ENCODE measurements at regions not wholly inside any gene's neighbourhood (a gene's known extent, or its start where the extent isn't known, plus 50 kb on each side); places are given as distances from the start of the nearest gene placed in this dataset.

DNA sequence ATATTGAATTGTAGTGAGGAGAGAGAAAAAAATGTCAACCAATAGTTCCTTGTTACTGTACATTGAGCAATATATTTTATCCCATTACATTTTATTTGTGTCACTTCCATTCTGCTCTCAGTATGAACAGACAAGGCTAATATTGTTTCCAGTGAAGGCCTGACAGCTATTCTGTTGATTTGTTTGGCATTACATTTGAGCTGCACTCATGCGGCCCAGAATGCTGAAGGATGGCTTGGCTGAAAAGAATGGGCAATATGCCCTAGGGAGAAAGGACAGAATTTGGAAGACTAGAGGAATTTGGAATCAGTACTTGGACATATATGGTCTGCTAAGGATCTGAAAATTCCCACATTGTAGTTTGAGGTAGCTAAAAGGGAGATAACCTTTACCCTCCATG, 1294.4 kb downstream of the CDH8 start:
- TF ChIP-seq TAF1 (IDR thresholded peaks at IDR 0.05; ENCODE audit: low read depth) (no peak), CREB1 (IDR thresholded peaks at IDR 0.05; ENCODE audit: low read depth) (no peak), FOXM1 (IDR thresholded peaks at IDR 0.05; ENCODE audit: borderline replicate concordance, low read depth) (no peak), CEBPB (IDR thresholded peaks at IDR 0.05) (no peak), NFIC (IDR thresholded peaks at IDR 0.05) (no peak), EP300 (IDR thresholded peaks at IDR 0.05; ENCODE audit: borderline replicate concordance) (no peak), TCF12 (IDR thresholded peaks at IDR 0.05; ENCODE audit: low read depth) (no peak), YY1 (IDR thresholded peaks at IDR 0.05; ENCODE audit: low read depth) (no peak), MAX (IDR thresholded peaks at IDR 0.05) (no peak), EGR1 (IDR thresholded peaks at IDR 0.05) (no peak), RAD21 (IDR thresholded peaks at IDR 0.05; ENCODE audit: low read depth) (no peak)
